ENCODE measurements at regions not wholly inside any gene's neighbourhood (a gene's known extent, or its start where the extent isn't known, plus 50 kb on each side); places are given as distances from the start of the nearest gene placed in this dataset.

- TF ChIP-seq RBBP5 (conservative IDR thresholded peaks at IDR 0.05) (no peak), MTA3 (IDR thresholded peaks at IDR 0.05; ENCODE audit: borderline replicate concordance, low read length) (no peak), PML (IDR thresholded peaks at IDR 0.05; ENCODE audit: low read length) (no peak), REST (IDR thresholded peaks at IDR 0.05; ENCODE audit: low read depth, low read length) (no peak), POLR2A (IDR thresholded peaks at IDR 0.05; ENCODE audit: low read depth, low read length) (no peak), BACH1 (IDR thresholded peaks at IDR 0.05; ENCODE audit: borderline replicate concordance) (no peak), E2F4 (IDR thresholded peaks at IDR 0.05; ENCODE audit: low read depth, low read length) (no peak), CTCF (IDR thresholded peaks at IDR 0.05 in 2 of 3, conservative IDR thresholded peaks at IDR 0.05 in 1 of 3; ENCODE audit: control insufficient read depth in 2 of 3, extremely low read depth in 1 of 3, insufficient read depth in 1 of 3, low read depth in 3 of 3, low read length in 3 of 3) (no peak), JUND (IDR thresholded peaks at IDR 0.05; ENCODE audit: low read depth, low read length) (no peak)
These were observed 1361.2 kb upstream of the TMEM132C start for GRCh38 chr12:126905752-126906151.
